ENCODE measurements at regions not wholly inside any gene's neighbourhood (a gene's known extent, or its start where the extent isn't known, plus 50 kb on each side); places are given as distances from the start of the nearest gene placed in this dataset.

- WGBS, 2 donors, result 53 to 56% methylated on average over 5 of the region's 5 CpGs
- intact Hi-C loops (cut with DNase I; ENCODE audit: low total_unique reads), result no loop called here
- TF ChIP-seq, protein P1, sequence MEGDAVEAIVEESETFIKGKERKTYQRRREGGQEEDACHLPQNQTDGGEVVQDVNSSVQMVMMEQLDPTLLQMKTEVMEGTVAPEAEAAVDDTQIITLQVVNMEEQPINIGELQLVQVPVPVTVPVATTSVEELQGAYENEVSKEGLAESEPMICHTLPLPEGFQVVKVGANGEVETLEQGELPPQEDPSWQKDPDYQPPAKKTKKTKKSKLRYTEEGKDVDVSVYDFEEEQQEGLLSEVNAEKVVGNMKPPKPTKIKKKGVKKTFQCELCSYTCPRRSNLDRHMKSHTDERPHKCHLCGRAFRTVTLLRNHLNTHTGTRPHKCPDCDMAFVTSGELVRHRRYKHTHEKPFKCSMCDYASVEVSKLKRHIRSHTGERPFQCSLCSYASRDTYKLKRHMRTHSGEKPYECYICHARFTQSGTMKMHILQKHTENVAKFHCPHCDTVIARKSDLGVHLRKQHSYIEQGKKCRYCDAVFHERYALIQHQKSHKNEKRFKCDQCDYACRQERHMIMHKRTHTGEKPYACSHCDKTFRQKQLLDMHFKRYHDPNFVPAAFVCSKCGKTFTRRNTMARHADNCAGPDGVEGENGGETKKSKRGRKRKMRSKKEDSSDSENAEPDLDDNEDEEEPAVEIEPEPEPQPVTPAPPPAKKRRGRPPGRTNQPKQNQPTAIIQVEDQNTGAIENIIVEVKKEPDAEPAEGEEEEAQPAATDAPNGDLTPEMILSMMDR (IDR thresholded peaks at IDR 0.05), result no peak
- TF ChIP-seq POLR2A (IDR thresholded peaks at IDR 0.05), result no peak
- no peak overlapping the region for H3K4me3 ChIP-seq (ENCODE audit: low read depth, poor library complexity, severe bottlenecking)
- no peak for DNase-seq (ENCODE audit: low spot score in 2 of 2)
These were observed 556.7 kb upstream of the TLE4 start for GRCh38 chr9:79014929-79015699.

DNA sequence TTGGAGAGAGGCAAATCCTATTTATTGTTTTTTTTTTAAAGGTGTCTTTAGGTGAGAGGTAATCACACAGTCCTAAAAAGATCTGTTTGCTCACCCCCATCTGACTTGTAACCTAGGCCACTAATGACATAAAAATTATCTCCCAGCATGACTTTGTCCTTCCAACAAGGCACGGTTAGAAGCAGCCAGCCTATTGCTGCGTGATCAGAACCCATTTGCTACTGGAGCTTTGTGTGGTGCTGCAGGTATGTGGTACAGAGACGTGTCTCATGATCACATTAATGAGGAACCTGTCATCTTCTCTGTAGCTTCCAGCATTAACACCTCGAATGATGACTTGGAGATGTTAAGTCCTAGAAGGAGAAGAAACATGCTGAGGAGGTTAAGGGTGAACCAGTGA lies 555.8 kb upstream of the TLE4 start:
- DNase-seq (ENCODE audit: low spot score in 2 of 2), result no peak
- H3K4me3 ChIP-seq (ENCODE audit: low read depth, poor library complexity, severe bottlenecking), result no peak overlapping the region
- 86 to 88% methylated on average over 4 of the region's 4 CpGs for WGBS, 2 donors
- intact Hi-C loops (cut with DNase I; ENCODE audit: low total_unique reads), result no loop called here
- TF ChIP-seq, protein P1 (IDR thresholded peaks at IDR 0.05), result no peak
- no peak for TF ChIP-seq POLR2A (IDR thresholded peaks at IDR 0.05)

GRCh38 chr9:79020276-79020675 lies 551.5 kb upstream of the TLE4 start:
- no peak for DNase-seq (ENCODE audit: low spot score in 2 of 2)
- WGBS, 2 donors, result 95 to 96% methylated on average over 5 of the region's 5 CpGs
- TF ChIP-seq POLR2A (IDR thresholded peaks at IDR 0.05), result no peak
- intact Hi-C loops (cut with DNase I; ENCODE audit: low total_unique reads), result no loop called here
- no peak overlapping the region for H3K4me3 ChIP-seq (ENCODE audit: low read depth, poor library complexity, severe bottlenecking)

DNA sequence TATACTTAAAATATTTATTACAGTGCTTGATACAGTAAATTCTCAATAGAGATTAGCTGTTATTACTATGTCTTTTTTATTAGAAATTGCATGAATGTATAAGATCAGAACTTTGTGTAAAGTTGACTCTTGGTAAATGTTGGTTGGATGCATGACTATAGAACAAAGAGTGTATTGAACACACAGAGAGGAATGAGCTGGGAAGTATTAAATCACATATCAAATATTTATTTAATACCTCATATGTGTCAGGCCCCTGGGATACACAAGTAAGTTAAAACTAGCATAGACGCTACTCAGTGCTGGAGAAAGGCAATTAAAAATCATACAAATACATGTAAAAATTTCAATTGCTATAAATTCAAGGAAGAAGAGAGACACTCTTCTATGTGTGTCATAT lies 550.7 kb upstream of the TLE4 start:
- no peak for TF ChIP-seq POLR2A (IDR thresholded peaks at IDR 0.05)
- TF ChIP-seq, protein P1 (IDR thresholded peaks at IDR 0.05), result no peak
- WGBS, 2 donors, result 86 to 95% methylated on average over 1 of the region's 1 CpG
- H3K4me3 ChIP-seq (ENCODE audit: low read depth, poor library complexity, severe bottlenecking), result no peak overlapping the region
- intact Hi-C loops (cut with DNase I; ENCODE audit: low total_unique reads), result no loop called here
- DNase-seq (ENCODE audit: low spot score in 2 of 2), result no peak

DNA sequence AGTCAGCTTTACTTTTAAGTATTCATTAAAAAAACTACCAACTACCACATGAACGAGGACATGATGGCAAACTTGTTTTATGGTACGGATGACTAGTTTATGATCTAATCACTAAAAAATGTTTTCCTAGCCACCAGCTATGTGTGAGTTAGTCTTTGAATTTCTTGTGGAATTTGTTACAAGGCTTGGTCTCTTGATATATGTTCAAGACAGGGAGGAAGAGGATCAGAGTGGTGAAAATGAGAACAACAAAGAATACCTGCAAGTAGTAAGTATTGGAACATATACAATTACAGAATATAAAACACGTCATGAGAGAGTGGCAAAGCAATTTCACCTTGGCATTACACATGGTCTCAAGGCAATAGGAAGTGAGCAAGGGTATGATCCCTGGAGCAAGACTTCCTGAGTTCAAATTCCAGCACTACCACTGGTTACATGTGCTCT lies 548.6 kb upstream of the TLE4 start:
- WGBS, 2 donors, result 33 to 34% methylated on average over 3 of the region's 3 CpGs
- intact Hi-C loops (cut with DNase I; ENCODE audit: low total_unique reads), result no loop called here
- no peak for DNase-seq (ENCODE audit: low spot score in 2 of 2)
- no peak overlapping the region for H3K4me3 ChIP-seq (ENCODE audit: low read depth, poor library complexity, severe bottlenecking)
- TF ChIP-seq, protein P1 (IDR thresholded peaks at IDR 0.05), result no peak
- no peak for TF ChIP-seq POLR2A (IDR thresholded peaks at IDR 0.05)

DNA sequence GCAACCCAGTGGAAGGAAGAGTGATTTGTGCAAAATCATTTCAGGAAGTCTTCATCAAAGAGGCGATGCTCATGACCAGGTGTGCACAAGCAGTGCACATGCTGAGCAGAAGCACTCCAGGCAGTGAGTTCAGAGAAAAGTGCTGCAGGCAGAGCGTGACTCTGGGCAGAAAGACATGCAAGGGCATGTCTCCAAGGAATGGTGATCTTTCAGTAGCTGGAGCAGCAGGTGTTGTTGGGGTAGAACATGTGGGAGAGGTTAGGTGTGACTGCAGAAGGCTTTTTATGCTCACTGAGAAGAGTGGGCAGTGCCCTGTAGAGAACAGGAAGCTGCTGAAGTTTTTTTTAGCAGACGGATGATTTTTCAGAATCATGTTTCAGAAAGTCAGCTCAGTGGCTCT lies 545.4 kb upstream of the TLE4 start:
- intact Hi-C loops (cut with DNase I; ENCODE audit: low total_unique reads), result no loop called here
- DNase-seq (ENCODE audit: low spot score in 2 of 2), result no peak
- H3K4me3 ChIP-seq (ENCODE audit: low read depth, poor library complexity, severe bottlenecking), result no peak overlapping the region
- TF ChIP-seq, protein P1 (IDR thresholded peaks at IDR 0.05), result no peak
- 7 to 14% methylated on average over 3 of the region's 3 CpGs for WGBS, 2 donors
